Astrocyte (in vitro differentiated cells and primary cell): ENCODE measurements at regions not wholly inside any gene's neighbourhood (a gene's known extent, or its start where the extent isn't known, plus 50 kb on each side); places are given as distances from the start of the nearest gene placed in this dataset.

ENCODE experiments used
- DNase-seq: peaks from one replicate; pipeline ENCODE4 v3.0.0-alpha.2; 2010; ENCODE audit warnings: low read depth
- FAIRE-seq: peaks from 2 replicates; lab custom pipeline; 2011; peaks lifted over from hg19 to GRCh38; lab: Jason Lieb, UNC
- H2AFZ ChIP-seq: 2 replicates; pipeline ENCODE4 v1.6.0; 2012; ENCODE audit warnings: low read depth, low read length, inconsistent platforms
- H3K27ac ChIP-seq: 2 replicates; pipeline ENCODE4 v1.5.1; 2011; ENCODE audit warnings: low read depth, low read length, inconsistent platforms
- H3K27me3 ChIP-seq: 2 replicates; pipeline ENCODE4 v1.6.0; 2011; ENCODE audit warnings: low read length, inconsistent platforms; ENCODE audit not compliant: insufficient read depth
- H3K36me3 ChIP-seq: 2 replicates; pipeline ENCODE4 v1.5.1; 2011; ENCODE audit warnings: low read length, inconsistent platforms; ENCODE audit not compliant: insufficient read depth
- H3K4me1 ChIP-seq: 2 replicates; pipeline ENCODE4 v1.5.1; 2011; ENCODE audit warnings: low read length, inconsistent platforms; ENCODE audit not compliant: insufficient read depth
- H3K4me2 ChIP-seq: 2 replicates; pipeline ENCODE4 v1.6.0; 2012; ENCODE audit warnings: low read length, inconsistent platforms
- H3K4me3 ChIP-seq: 2 replicates; pipeline ENCODE4 v1.5.1; 2011; ENCODE audit warnings: low read depth, mild to moderate bottlenecking, low read length, inconsistent platforms; ENCODE audit not compliant: insufficient read depth
- H3K79me2 ChIP-seq: 2 replicates; pipeline ENCODE4 v1.6.0; 2012; ENCODE audit warnings: mild to moderate bottlenecking, low read length, inconsistent platforms; ENCODE audit not compliant: insufficient read depth
- H3K9ac ChIP-seq: 2 replicates; pipeline ENCODE4 v1.6.0; 2012; ENCODE audit warnings: mild to moderate bottlenecking, low read length, inconsistent platforms
- H3K9me3 ChIP-seq: 2 replicates; pipeline ENCODE4 v1.5.1; 2012; ENCODE audit warnings: low read depth, mild to moderate bottlenecking, low read length, inconsistent platforms; ENCODE audit not compliant: insufficient read depth
- H4K20me1 ChIP-seq: 2 replicates; pipeline ENCODE4 v1.6.0; 2012; ENCODE audit warnings: low read length, inconsistent platforms; ENCODE audit not compliant: insufficient read depth
- H3K27ac Mint-ChIP-seq: one replicate; pipeline ENCODE4 v1.8.0; 2021; ENCODE audit warnings: mild to moderate bottlenecking, mixed read lengths; ENCODE audit not compliant: unreplicated experiment
- H3K27me3 Mint-ChIP-seq: one replicate; pipeline ENCODE4 v1.8.0; 2021; ENCODE audit warnings: low read depth, mixed read lengths; ENCODE audit not compliant: unreplicated experiment
- H3K36me3 Mint-ChIP-seq: one replicate; pipeline ENCODE4 v1.8.0; 2021; ENCODE audit warnings: low read depth, mixed read lengths; ENCODE audit not compliant: unreplicated experiment
- H3K4me1 Mint-ChIP-seq: one replicate; pipeline ENCODE4 v1.8.0; 2021; ENCODE audit warnings: low read depth, mixed read lengths; ENCODE audit not compliant: unreplicated experiment
- H3K4me3 Mint-ChIP-seq: one replicate; pipeline ENCODE4 v1.8.0; 2021; ENCODE audit warnings: mild to moderate bottlenecking, moderate library complexity, mixed read lengths; ENCODE audit not compliant: unreplicated experiment
- H3K9me3 Mint-ChIP-seq: one replicate; pipeline ENCODE4 v1.8.0; 2021; ENCODE audit warnings: mild to moderate bottlenecking, mixed read lengths; ENCODE audit not compliant: unreplicated experiment
- CTCF ChIP-seq: IDR thresholded peaks from 2 replicates; pipeline ENCODE4 v1.5.1; 2011; ENCODE audit warnings: low read depth, mild to moderate bottlenecking, inconsistent platforms, low read length, moderate library complexity; ENCODE audit not compliant: insufficient read depth
- EZH2 ChIP-seq: IDR thresholded peaks from 2 replicates; pipeline ENCODE4 v1.6.1; 2012; ENCODE audit warnings: mild to moderate bottlenecking, low read length, inconsistent platforms; ENCODE audit not compliant: insufficient read depth

- no peak for TF ChIP-seq EZH2
- TF ChIP-seq CTCF, result no peak
- no peaks in the 10 kb centered on the region for H3K27me3 Mint-ChIP-seq
- Histone ChIP-seq H3K9me3 (no peaks in the 10 kb centered on the region), H3K79me2 (no peaks in the 10 kb centered on the region), H3K4me1 (no peaks in the 10 kb centered on the region), H3K9ac (no peak overlapping the region), H2AFZ (no peak overlapping the region), H3K36me3 (no peaks in the 10 kb centered on the region), H3K27ac (no peak overlapping the region), H3K27me3 (no peaks in the 10 kb centered on the region), H3K4me3 (no peak overlapping the region), H4K20me1 (no peaks in the 10 kb centered on the region), H3K4me2 (no peak overlapping the region)
- no peak overlapping the region for H3K27ac Mint-ChIP-seq
- H3K4me1 Mint-ChIP-seq, result no peaks in the 10 kb centered on the region
- H3K9me3 Mint-ChIP-seq, result no peaks in the 10 kb centered on the region
- no peak overlapping the region for H3K4me3 Mint-ChIP-seq
- peak; percentile 23 for FAIRE-seq
- no peaks in the 10 kb centered on the region for H3K36me3 Mint-ChIP-seq
- DNase-seq, result peak; percentile 42
These were observed 84.7 kb downstream of the LHX9 start for GRCh38 chr1:198001776-198002408.

DNA sequence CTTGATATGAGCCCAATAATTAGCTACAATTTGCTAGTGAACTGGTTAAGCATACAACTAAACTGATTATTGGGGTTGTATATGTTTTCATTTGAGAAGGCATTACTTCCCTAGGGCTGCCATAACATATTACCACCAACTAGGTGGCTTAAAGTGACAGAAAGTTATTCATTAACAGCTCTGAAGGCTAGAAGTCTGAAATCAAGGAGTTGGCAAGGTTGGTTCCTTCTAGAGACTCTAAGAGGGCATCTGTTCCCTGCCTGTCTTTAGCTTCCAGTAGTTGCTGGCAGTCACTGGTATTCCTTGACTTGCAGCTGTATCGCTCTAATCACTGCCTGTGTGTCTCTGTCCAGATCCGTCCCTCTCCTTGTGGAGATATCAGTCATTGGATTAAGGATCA, 86.3 kb downstream of the LHX9 start:
- no peaks in the 10 kb centered on the region for H3K9me3 Mint-ChIP-seq
- Histone ChIP-seq H3K27ac (no peak overlapping the region), H4K20me1 (no peaks in the 10 kb centered on the region), H3K4me1 (no peaks in the 10 kb centered on the region), H3K27me3 (no peaks in the 10 kb centered on the region), H2AFZ (no peak overlapping the region), H3K4me2 (no peak overlapping the region), H3K9ac (no peak overlapping the region), H3K4me3 (no peak overlapping the region), H3K79me2 (no peaks in the 10 kb centered on the region), H3K9me3 (no peaks in the 10 kb centered on the region), H3K36me3 (no peaks in the 10 kb centered on the region)
- TF ChIP-seq CTCF (no peak), EZH2 (no peak)
- no peaks in the 10 kb centered on the region for H3K27me3 Mint-ChIP-seq
- H3K27ac Mint-ChIP-seq, result no peak overlapping the region
- FAIRE-seq, result no peak
- H3K4me1 Mint-ChIP-seq, result no peaks in the 10 kb centered on the region
- H3K36me3 Mint-ChIP-seq, result no peaks in the 10 kb centered on the region
- DNase-seq, result no peak
- no peak overlapping the region for H3K4me3 Mint-ChIP-seq

DNA sequence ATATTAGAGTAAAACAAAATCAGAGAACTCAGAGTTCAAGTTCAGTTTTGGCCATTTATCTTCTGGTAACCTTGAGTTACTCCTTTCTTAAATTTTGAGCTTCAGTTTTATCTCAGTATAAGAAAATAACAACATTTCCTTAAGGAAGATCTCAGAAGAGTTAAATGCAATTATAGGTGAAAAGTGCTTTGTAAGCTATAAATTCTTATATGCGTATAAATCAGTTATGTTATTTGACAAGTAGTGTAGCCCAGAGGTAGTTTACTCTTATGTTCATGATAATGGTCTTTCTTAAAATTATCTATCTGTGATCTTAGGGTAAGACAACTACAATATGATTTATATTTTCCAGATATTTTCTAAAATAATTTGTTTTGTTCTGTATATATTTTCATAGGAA, 89.8 kb downstream of the LHX9 start:
- no peaks in the 10 kb centered on the region for H3K27me3 Mint-ChIP-seq
- H3K27ac Mint-ChIP-seq, result no peak overlapping the region
- TF ChIP-seq CTCF (no peak), EZH2 (no peak)
- H3K9ac ChIP-seq, result no peak overlapping the region
- DNase-seq (no peak), FAIRE-seq (no peak)
- H2AFZ ChIP-seq, result no peak overlapping the region
- H3K27me3 ChIP-seq, result no peaks in the 10 kb centered on the region
- no peak overlapping the region for H3K4me3 ChIP-seq
- no peaks in the 10 kb centered on the region for H3K9me3 ChIP-seq
- H3K36me3 Mint-ChIP-seq, result no peaks in the 10 kb centered on the region
- H3K4me3 Mint-ChIP-seq, result no peak overlapping the region
- H3K4me1 ChIP-seq, result no peaks in the 10 kb centered on the region
- no peak overlapping the region for H3K27ac ChIP-seq
- H3K36me3 ChIP-seq, result no peaks in the 10 kb centered on the region
- no peaks in the 10 kb centered on the region for H3K79me2 ChIP-seq
- no peaks in the 10 kb centered on the region for H4K20me1 ChIP-seq
- no peak overlapping the region for H3K4me2 ChIP-seq
- no peaks in the 10 kb centered on the region for H3K4me1 Mint-ChIP-seq
- H3K9me3 Mint-ChIP-seq, result peaks cover 12% of the 10 kb centered on the region
